ENCODE measurements at regions not wholly inside any gene's neighbourhood (a gene's known extent, or its start where the extent isn't known, plus 50 kb on each side); places are given as distances from the start of the nearest gene placed in this dataset.

GRCh38 chr5:158384535-158385481 lies 525.9 kb upstream of the CLINT1 start:
- H3K27ac Mint-ChIP-seq = no peak overlapping the region

GRCh38 chr5:158383486-158383885 lies 524.5 kb upstream of the CLINT1 start:
- no peaks in the 10 kb centered on the region for H3K4me1 Mint-ChIP-seq
- DNase-seq (ENCODE audit: low spot score in 2 of 2) (no peak), ATAC-seq (no peak)
- H3K36me3 Mint-ChIP-seq = no peaks in the 10 kb centered on the region
- no peaks in the 10 kb centered on the region for H3K9me3 Mint-ChIP-seq
- no peak overlapping the region for H3K27ac Mint-ChIP-seq
- no peak overlapping the region for H3K4me3 Mint-ChIP-seq

More at GRCh38 chr5:158384535-158385481, 525.9 kb upstream of the CLINT1 start:
- Mint-ChIP-seq H3K4me1 (no peaks in the 10 kb centered on the region), H3K36me3 (no peaks in the 10 kb centered on the region), H3K9me3 (no peaks in the 10 kb centered on the region), H3K4me3 (no peak overlapping the region)
- ATAC-seq (peak; percentile 43), DNase-seq (ENCODE audit: low spot score in 2 of 2) (no peak)

- H3K36me3 Mint-ChIP-seq = no peaks in the 10 kb centered on the region
- DNase-seq (ENCODE audit: low spot score in 2 of 2) (no peak), ATAC-seq (peak; percentile 77)
- H3K27ac Mint-ChIP-seq = no peak overlapping the region
- H3K4me1 Mint-ChIP-seq = no peaks in the 10 kb centered on the region
- H3K4me3 Mint-ChIP-seq = no peak overlapping the region
- H3K9me3 Mint-ChIP-seq = no peaks in the 10 kb centered on the region
Observed at GRCh38 chr5:158382473-158382872, 523.5 kb upstream of the CLINT1 start.

- Mint-ChIP-seq H3K4me3 (no peak overlapping the region), H3K36me3 (no peaks in the 10 kb centered on the region), H3K27ac (no peak overlapping the region), H3K9me3 (no peaks in the 10 kb centered on the region), H3K4me1 (no peaks in the 10 kb centered on the region)
- DNase-seq (ENCODE audit: low spot score in 2 of 2) (no peak), ATAC-seq (no peak)
Observed at GRCh38 chr5:158381614-158382160, 522.7 kb upstream of the CLINT1 start.

- ATAC-seq (no peak), DNase-seq (ENCODE audit: low spot score in 2 of 2) (no peak)
- Mint-ChIP-seq H3K36me3 (no peaks in the 10 kb centered on the region), H3K9me3 (no peaks in the 10 kb centered on the region), H3K4me1 (no peaks in the 10 kb centered on the region), H3K27ac (no peak overlapping the region), H3K4me3 (no peak overlapping the region)
Observed at GRCh38 chr5:158380661-158381060, 521.7 kb upstream of the CLINT1 start.

GRCh38 chr5:158378931-158379330 lies 520.0 kb upstream of the CLINT1 start:
- no peak for ATAC-seq
- no peaks in the 10 kb centered on the region for H3K36me3 Mint-ChIP-seq
- H3K9me3 Mint-ChIP-seq = no peaks in the 10 kb centered on the region

GRCh38 chr5:158376679-158377078 lies 517.7 kb upstream of the CLINT1 start:
- no peak for ATAC-seq
- no peaks in the 10 kb centered on the region for H3K9me3 Mint-ChIP-seq
- H3K4me1 Mint-ChIP-seq = no peaks in the 10 kb centered on the region
- H3K4me3 Mint-ChIP-seq = no peak overlapping the region
- no peaks in the 10 kb centered on the region for H3K36me3 Mint-ChIP-seq
- DNase-seq (ENCODE audit: low spot score in 2 of 2) = no peak
- H3K27ac Mint-ChIP-seq = no peak overlapping the region

More at GRCh38 chr5:158378931-158379330, 520.0 kb upstream of the CLINT1 start:
- no peak overlapping the region for H3K4me3 Mint-ChIP-seq
- DNase-seq (ENCODE audit: low spot score in 2 of 2) = no peak
- no peaks in the 10 kb centered on the region for H3K4me1 Mint-ChIP-seq
- no peak overlapping the region for H3K27ac Mint-ChIP-seq

GRCh38 chr5:158375531-158375930 lies 516.6 kb upstream of the CLINT1 start:
- Mint-ChIP-seq H3K4me3 (no peak overlapping the region), H3K9me3 (no peaks in the 10 kb centered on the region), H3K36me3 (no peaks in the 10 kb centered on the region), H3K27ac (no peak overlapping the region), H3K4me1 (no peaks in the 10 kb centered on the region)
- DNase-seq (ENCODE audit: low spot score in 2 of 2) (no peak), ATAC-seq (no peak)

- ATAC-seq = no peak
- H3K4me3 Mint-ChIP-seq = no peak overlapping the region
- no peak overlapping the region for H3K27ac Mint-ChIP-seq
- no peaks in the 10 kb centered on the region for H3K9me3 Mint-ChIP-seq
- no peaks in the 10 kb centered on the region for H3K4me1 Mint-ChIP-seq
- no peak for DNase-seq (ENCODE audit: low spot score in 2 of 2)
- no peaks in the 10 kb centered on the region for H3K36me3 Mint-ChIP-seq
Observed at GRCh38 chr5:158373608-158374395, 514.9 kb upstream of the CLINT1 start.

GRCh38 chr5:158369241-158369640 lies 510.3 kb upstream of the CLINT1 start:
- no peak overlapping the region for H3K4me3 Mint-ChIP-seq

GRCh38 chr5:158368686-158369085 lies 509.7 kb upstream of the CLINT1 start:
- no peak overlapping the region for H3K4me3 Mint-ChIP-seq
- no peaks in the 10 kb centered on the region for H3K9me3 Mint-ChIP-seq
- ATAC-seq = no peak

More at GRCh38 chr5:158369241-158369640, 510.3 kb upstream of the CLINT1 start:
- no peak overlapping the region for H3K27ac Mint-ChIP-seq
- H3K36me3 Mint-ChIP-seq = no peaks in the 10 kb centered on the region
- no peak for ATAC-seq
- no peak for DNase-seq (ENCODE audit: low spot score in 2 of 2)
- no peaks in the 10 kb centered on the region for H3K4me1 Mint-ChIP-seq
- no peaks in the 10 kb centered on the region for H3K9me3 Mint-ChIP-seq

GRCh38 chr5:158364367-158364766 lies 505.4 kb upstream of the CLINT1 start:
- Mint-ChIP-seq H3K4me1 (no peaks in the 10 kb centered on the region), H3K4me3 (no peak overlapping the region), H3K36me3 (no peaks in the 10 kb centered on the region), H3K27ac (no peak overlapping the region), H3K9me3 (no peaks in the 10 kb centered on the region)
- ATAC-seq (no peak), DNase-seq (ENCODE audit: low spot score in 2 of 2) (no peak)

More at GRCh38 chr5:158368686-158369085, 509.7 kb upstream of the CLINT1 start:
- Mint-ChIP-seq H3K4me1 (no peaks in the 10 kb centered on the region), H3K36me3 (no peaks in the 10 kb centered on the region), H3K27ac (no peak overlapping the region)
- no peak for DNase-seq (ENCODE audit: low spot score in 2 of 2)

GRCh38 chr5:158354958-158355357 lies 496.0 kb upstream of the CLINT1 start:
- ATAC-seq (peak; percentile 63), DNase-seq (ENCODE audit: low spot score in 2 of 2) (no peak)
- Mint-ChIP-seq H3K36me3 (no peaks in the 10 kb centered on the region), H3K4me1 (no peaks in the 10 kb centered on the region), H3K4me3 (no peak overlapping the region), H3K27ac (no peak overlapping the region), H3K9me3 (peaks cover 8% of the 10 kb centered on the region)

GRCh38 chr5:158351485-158352125 lies 492.7 kb upstream of the CLINT1 start:
- DNase-seq (ENCODE audit: low spot score in 2 of 2) (no peak), ATAC-seq (no peak)
- Mint-ChIP-seq H3K4me1 (no peaks in the 10 kb centered on the region), H3K4me3 (no peak overlapping the region), H3K36me3 (no peaks in the 10 kb centered on the region), H3K9me3 (peaks cover 9% of the 10 kb centered on the region), H3K27ac (no peak overlapping the region)

GRCh38 chr5:158349987-158350386 lies 491.0 kb upstream of the CLINT1 start:
- ATAC-seq = no peak
- no peak overlapping the region for H3K4me3 Mint-ChIP-seq
- H3K27ac Mint-ChIP-seq = no peak overlapping the region
- no peak for DNase-seq (ENCODE audit: low spot score in 2 of 2)
- H3K36me3 Mint-ChIP-seq = no peaks in the 10 kb centered on the region
- H3K4me1 Mint-ChIP-seq = no peaks in the 10 kb centered on the region
- H3K9me3 Mint-ChIP-seq = peaks cover 7% of the 10 kb centered on the region

Measured in stimulated activated effector memory CD8-positive, alpha-beta T cell treated with anti-CD3 and anti-CD28 coated beads, Interleukin-12 subunit alpha, Interleukin-12 subunit beta, amount 100 ng/mL, for 72 hours (primary cell).